ENCODE measurements at regions not wholly inside any gene's neighbourhood (a gene's known extent, or its start where the extent isn't known, plus 50 kb on each side); places are given as distances from the start of the nearest gene placed in this dataset.

GRCh38 chr9:13487498-13487897 is 208.0 kb upstream of the MPDZ start:
- no peak for TF ChIP-seq CTCF (IDR thresholded peaks at IDR 0.05)
- no peak for DNase-seq (ENCODE audit: low spot score)
- Histone ChIP-seq H3K27ac (no peak overlapping the region), H3K4me3 (no peak overlapping the region)

- no peak for DNase-seq (ENCODE audit: low spot score)
- Histone ChIP-seq H3K4me3 (no peak overlapping the region), H3K27ac (no peak overlapping the region)
- TF ChIP-seq CTCF (IDR thresholded peaks at IDR 0.05): no peak
Measured at GRCh38 chr9:13487071-13487470, 207.6 kb upstream of the MPDZ start.

GRCh38 chr9:13485068-13485596 is 205.6 kb upstream of the MPDZ start:
- DNase-seq (ENCODE audit: low spot score): peak; percentile 77
- no peak for TF ChIP-seq CTCF (IDR thresholded peaks at IDR 0.05)
- Histone ChIP-seq H3K27ac (peak overlapping the region; percentile 63 to 68), H3K4me3 (peak overlapping the region; percentile 45)

- no peak for TF ChIP-seq CTCF (IDR thresholded peaks at IDR 0.05)
- H3K27ac ChIP-seq: peak overlapping the region in 1 of 2 donors; percentile 51
- DNase-seq (ENCODE audit: low spot score): no peak
Measured at GRCh38 chr9:13484186-13484585, 204.7 kb upstream of the MPDZ start.

GRCh38 chr9:13481274-13481673 is 201.8 kb upstream of the MPDZ start:
- no peak overlapping the region for H3K27ac ChIP-seq
- H3K4me3 ChIP-seq: no peak overlapping the region
- TF ChIP-seq CTCF (IDR thresholded peaks at IDR 0.05): no peak
- DNase-seq (ENCODE audit: low spot score): no peak

More at GRCh38 chr9:13484186-13484585, 204.7 kb upstream of the MPDZ start:
- no peak overlapping the region for H3K4me3 ChIP-seq

GRCh38 chr9:13480693-13481092 is 201.2 kb upstream of the MPDZ start:
- no peak for DNase-seq (ENCODE audit: low spot score)
- H3K4me3 ChIP-seq: no peak overlapping the region
- H3K27ac ChIP-seq: no peak overlapping the region
- TF ChIP-seq CTCF (IDR thresholded peaks at IDR 0.05): no peak

- DNase-seq (ENCODE audit: low spot score): no peak
- no peak overlapping the region for H3K27ac ChIP-seq
- no peak overlapping the region for H3K4me3 ChIP-seq
- no peak for TF ChIP-seq CTCF (IDR thresholded peaks at IDR 0.05)
Measured at GRCh38 chr9:13479096-13479495, 199.6 kb upstream of the MPDZ start.
